GM12878 (cell line): ENCODE measurements at regions not wholly inside any gene's neighbourhood (a gene's known extent, or its start where the extent isn't known, plus 50 kb on each side); places are given as distances from the start of the nearest gene placed in this dataset.

Experiments
- ATF7 ChIP-seq: fragments of 450-650 bp; IDR thresholded peaks from 2 replicates; pipeline ENCODE4 v1.6.1; 2016; ENCODE audit warnings: low read depth, mild to moderate bottlenecking
- CBFB ChIP-seq: IDR thresholded peaks from 2 replicates; pipeline ENCODE4 v1.6.1; 2016; ENCODE audit warnings: antibody characterized with exemption, low read depth
- DPF2 ChIP-seq: fragments of 450-650 bp; IDR thresholded peaks from 2 replicates; pipeline ENCODE4 v1.6.1; 2017; ENCODE audit warnings: mild to moderate bottlenecking
- ESRRA ChIP-seq: IDR thresholded peaks from 2 replicates; pipeline ENCODE4 v1.6.1; 2012; ENCODE audit warnings: mild to moderate bottlenecking, low read length, improper control_type of control experiment
- ETV6 ChIP-seq, 2 experiments: fragments of 450-650 bp in 1 of 2; IDR thresholded peaks in 1 of 2; conservative IDR thresholded peaks in 1 of 2; 2 replicates each; pipeline ENCODE4 v1.6.1; 2014; ENCODE audit warnings: antibody characterized with exemption in 1 of 2, borderline replicate concordance in 1 of 2, low read depth in 1 of 2, mild to moderate bottlenecking in 1 of 2, moderate library complexity in 1 of 2
- EZH2 ChIP-seq: IDR thresholded peaks from 2 replicates; pipeline ENCODE4 v1.6.1; 2012; ENCODE audit warnings: low read depth, mild to moderate bottlenecking, control low read depth, inconsistent platforms, low read length, borderline replicate concordance; ENCODE audit not compliant: control insufficient read depth
- FOXK2 ChIP-seq: fragments of 450-650 bp; IDR thresholded peaks from 2 replicates; pipeline ENCODE4 v1.6.1; 2017; ENCODE audit warnings: mild to moderate bottlenecking, moderate library complexity
- FOXM1 ChIP-seq: IDR thresholded peaks from 2 replicates; pipeline ENCODE4 v1.6.1; 2012; ENCODE audit warnings: low read depth, mild to moderate bottlenecking, inconsistent platforms, low read length, moderate library complexity
- GABPA ChIP-seq: IDR thresholded peaks from 2 replicates; pipeline ENCODE4 v1.6.1; 2014; ENCODE audit warnings: antibody characterized with exemption, low read depth, mild to moderate bottlenecking, inconsistent platforms
- GATAD2B ChIP-seq: fragments of 450-650 bp; conservative IDR thresholded peaks from 2 replicates; pipeline ENCODE4 v1.6.1; 2017; ENCODE audit warnings: low read depth, mild to moderate bottlenecking, moderate library complexity
- IKZF2 ChIP-seq, 2 experiments: fragments of 450-650 bp; IDR thresholded peaks; 2 replicates each; pipeline ENCODE4 v1.6.1; 2017; ENCODE audit warnings: mild to moderate bottlenecking in 2 of 2, moderate library complexity in 2 of 2
- KDM1A ChIP-seq: fragments of 200-600 bp; sonication (generic); IDR thresholded peaks from 2 replicates; pipeline ENCODE4 v1.6.1; 2016; ENCODE audit warnings: borderline replicate concordance
- KLF5 ChIP-seq: fragments of 450-650 bp; IDR thresholded peaks from 2 replicates; pipeline ENCODE4 v1.6.1; 2014; ENCODE audit warnings: mild to moderate bottlenecking; ENCODE audit not compliant: partially characterized antibody
- NR2F1 ChIP-seq: fragments of 450-650 bp; conservative IDR thresholded peaks from 2 replicates; pipeline ENCODE4 v1.6.1; 2017; ENCODE audit warnings: mild to moderate bottlenecking
- RAD51 ChIP-seq: fragments of 450-650 bp; IDR thresholded peaks from 2 replicates; pipeline ENCODE4 v1.6.1; 2016; ENCODE audit warnings: moderate library complexity, mild to moderate bottlenecking, inconsistent platforms
- RELB ChIP-seq: fragments of 450-650 bp; IDR thresholded peaks from 2 replicates; pipeline ENCODE4 v1.6.1; 2017; ENCODE audit warnings: low read depth, mild to moderate bottlenecking, moderate library complexity
- SRF ChIP-seq, 2 experiments: IDR thresholded peaks; 2 replicates each; pipeline ENCODE4 v1.6.1; 2011; ENCODE audit warnings: low read depth in 2 of 2, low read length in 2 of 2, mild to moderate bottlenecking in 1 of 2, moderate library complexity in 1 of 2
- ZBTB4 ChIP-seq: fragments of 450-650 bp; formaldehyde crosslinking; IDR thresholded peaks from 2 replicates; pipeline ENCODE4 v1.4.0; 2022; ENCODE audit warnings: mild to moderate bottlenecking, moderate library complexity
- ZNF384 ChIP-seq: IDR thresholded peaks from 2 replicates; pipeline ENCODE4 v1.6.1; 2012; ENCODE audit warnings: low read depth, mild to moderate bottlenecking, low read length, improper control_type of control experiment, borderline replicate concordance
- TF ChIP-seq, protein P1 (sequence below): fragments of 450-650 bp; IDR thresholded peaks from 2 replicates; pipeline ENCODE4 v1.6.1; 2018; ENCODE audit warnings: mild to moderate bottlenecking, low read depth, moderate library complexity; ENCODE audit not compliant: partially characterized antibody
- TF ChIP-seq, protein P2 (sequence below): fragments of 450-650 bp; IDR thresholded peaks from 2 replicates; pipeline ENCODE4 v1.6.1; 2017; ENCODE audit warnings: mild to moderate bottlenecking, moderate library complexity

- no peak for TF ChIP-seq ETV6 (conservative IDR thresholded peaks at IDR 0.05 in 1 of 2, IDR thresholded peaks at IDR 0.05 in 1 of 2; ENCODE audit: borderline replicate concordance in 1 of 2, low read depth in 1 of 2)
- TF ChIP-seq SRF (IDR thresholded peaks at IDR 0.05; ENCODE audit: low read depth in 2 of 2, low read length in 2 of 2), result no peak
- TF ChIP-seq ZBTB4 (CRISPR knock-in tag), result no peak
- TF ChIP-seq FOXK2, result no peak
- peak; percentile 39; the same call in 1 of the 2 replicates for TF ChIP-seq ATF7
- no peak for TF ChIP-seq GATAD2B
- peak; percentile 79 for TF ChIP-seq RELB
- TF ChIP-seq CBFB, result no peak
- TF ChIP-seq ESRRA, result no peak
- peak in 1 of 2 experiments; percentile 17; a peak in 1 of 4 replicates for TF ChIP-seq IKZF2 (IDR thresholded peaks at IDR 0.05)
- TF ChIP-seq KDM1A, result no peak
- TF ChIP-seq FOXM1, result no peak
- 0 out of 2 replicates have a peak, but pooled peaks have one; percentile 14 for TF ChIP-seq DPF2
- TF ChIP-seq, protein P1, sequence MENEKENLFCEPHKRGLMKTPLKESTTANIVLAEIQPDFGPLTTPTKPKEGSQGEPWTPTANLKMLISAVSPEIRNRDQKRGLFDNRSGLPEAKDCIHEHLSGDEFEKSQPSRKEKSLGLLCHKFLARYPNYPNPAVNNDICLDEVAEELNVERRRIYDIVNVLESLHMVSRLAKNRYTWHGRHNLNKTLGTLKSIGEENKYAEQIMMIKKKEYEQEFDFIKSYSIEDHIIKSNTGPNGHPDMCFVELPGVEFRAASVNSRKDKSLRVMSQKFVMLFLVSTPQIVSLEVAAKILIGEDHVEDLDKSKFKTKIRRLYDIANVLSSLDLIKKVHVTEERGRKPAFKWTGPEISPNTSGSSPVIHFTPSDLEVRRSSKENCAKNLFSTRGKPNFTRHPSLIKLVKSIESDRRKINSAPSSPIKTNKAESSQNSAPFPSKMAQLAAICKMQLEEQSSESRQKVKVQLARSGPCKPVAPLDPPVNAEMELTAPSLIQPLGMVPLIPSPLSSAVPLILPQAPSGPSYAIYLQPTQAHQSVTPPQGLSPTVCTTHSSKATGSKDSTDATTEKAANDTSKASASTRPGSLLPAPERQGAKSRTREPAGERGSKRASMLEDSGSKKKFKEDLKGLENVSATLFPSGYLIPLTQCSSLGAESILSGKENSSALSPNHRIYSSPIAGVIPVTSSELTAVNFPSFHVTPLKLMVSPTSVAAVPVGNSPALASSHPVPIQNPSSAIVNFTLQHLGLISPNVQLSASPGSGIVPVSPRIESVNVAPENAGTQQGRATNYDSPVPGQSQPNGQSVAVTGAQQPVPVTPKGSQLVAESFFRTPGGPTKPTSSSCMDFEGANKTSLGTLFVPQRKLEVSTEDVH, result no peak
- no peak for TF ChIP-seq NR2F1
- TF ChIP-seq GABPA, result no peak
- TF ChIP-seq RAD51, result no peak
- no peak for TF ChIP-seq KLF5
- TF ChIP-seq, protein P2, sequence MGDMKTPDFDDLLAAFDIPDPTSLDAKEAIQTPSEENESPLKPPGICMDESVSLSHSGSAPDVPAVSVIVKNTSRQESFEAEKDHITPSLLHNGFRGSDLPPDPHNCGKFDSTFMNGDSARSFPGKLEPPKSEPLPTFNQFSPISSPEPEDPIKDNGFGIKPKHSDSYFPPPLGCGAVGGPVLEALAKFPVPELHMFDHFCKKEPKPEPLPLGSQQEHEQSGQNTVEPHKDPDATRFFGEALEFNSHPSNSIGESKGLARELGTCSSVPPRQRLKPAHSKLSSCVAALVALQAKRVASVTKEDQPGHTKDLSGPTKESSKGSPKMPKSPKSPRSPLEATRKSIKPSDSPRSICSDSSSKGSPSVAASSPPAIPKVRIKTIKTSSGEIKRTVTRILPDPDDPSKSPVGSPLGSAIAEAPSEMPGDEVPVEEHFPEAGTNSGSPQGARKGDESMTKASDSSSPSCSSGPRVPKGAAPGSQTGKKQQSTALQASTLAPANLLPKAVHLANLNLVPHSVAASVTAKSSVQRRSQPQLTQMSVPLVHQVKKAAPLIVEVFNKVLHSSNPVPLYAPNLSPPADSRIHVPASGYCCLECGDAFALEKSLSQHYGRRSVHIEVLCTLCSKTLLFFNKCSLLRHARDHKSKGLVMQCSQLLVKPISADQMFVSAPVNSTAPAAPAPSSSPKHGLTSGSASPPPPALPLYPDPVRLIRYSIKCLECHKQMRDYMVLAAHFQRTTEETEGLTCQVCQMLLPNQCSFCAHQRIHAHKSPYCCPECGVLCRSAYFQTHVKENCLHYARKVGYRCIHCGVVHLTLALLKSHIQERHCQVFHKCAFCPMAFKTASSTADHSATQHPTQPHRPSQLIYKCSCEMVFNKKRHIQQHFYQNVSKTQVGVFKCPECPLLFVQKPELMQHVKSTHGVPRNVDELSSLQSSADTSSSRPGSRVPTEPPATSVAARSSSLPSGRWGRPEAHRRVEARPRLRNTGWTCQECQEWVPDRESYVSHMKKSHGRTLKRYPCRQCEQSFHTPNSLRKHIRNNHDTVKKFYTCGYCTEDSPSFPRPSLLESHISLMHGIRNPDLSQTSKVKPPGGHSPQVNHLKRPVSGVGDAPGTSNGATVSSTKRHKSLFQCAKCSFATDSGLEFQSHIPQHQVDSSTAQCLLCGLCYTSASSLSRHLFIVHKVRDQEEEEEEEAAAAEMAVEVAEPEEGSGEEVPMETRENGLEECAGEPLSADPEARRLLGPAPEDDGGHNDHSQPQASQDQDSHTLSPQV, result no peak
- no peak for TF ChIP-seq EZH2
- TF ChIP-seq ZNF384, result no peak
Observed at GRCh38 chr13:23993680-23993985, 96.3 kb upstream of the C1QTNF9B start (continued).
